Head of caudate nucleus (tissue), 42 donors: ENCODE measurements at regions not wholly inside any gene's neighbourhood (a gene's known extent, or its start where the extent isn't known, plus 50 kb on each side); places are given as distances from the start of the nearest gene placed in this dataset.

Source experiments
- DNase-seq, 42 donors: peaks; one replicate each; pipeline versions ENCODE4 v3.0.0 to v3.0.0-alpha.2; 2020 to 2021; ENCODE audit warnings: mixed read lengths in 7 of 42
- intact Hi-C: fragments of 100-400 bp; cut with DNase I; formaldehyde crosslinking; loops from one replicate; pipeline ENCODE4 v1.15.0; 2022

- DNase-seq: no peak
- intact Hi-C loops: no loop called here
These were observed 153.6 kb upstream of the DSEL start for GRCh38 chr18:67670024-67670543.

- DNase-seq: no peak
- intact Hi-C loops: no loop called here
These were observed 148.7 kb upstream of the DSEL start for GRCh38 chr18:67665266-67665665.

GRCh38 chr18:67662996-67663395 lies 146.5 kb upstream of the DSEL start:
- DNase-seq: no peak
- intact Hi-C loops: no loop called here

GRCh38 chr18:67661555-67661954 lies 145.0 kb upstream of the DSEL start:
- no peak for DNase-seq
- intact Hi-C loops: no loop called here

- no peak for DNase-seq
- intact Hi-C loops: no loop called here
These were observed 137.6 kb upstream of the DSEL start for GRCh38 chr18:67654101-67654500.

GRCh38 chr18:67652288-67652687 lies 135.8 kb upstream of the DSEL start:
- intact Hi-C loops: no loop called here
- DNase-seq: peak in 1 of 42 donors; percentile 6

GRCh38 chr18:67651438-67651837 lies 134.9 kb upstream of the DSEL start:
- intact Hi-C loops: no loop called here
- DNase-seq: no peak

- intact Hi-C loops: no loop called here
- no peak for DNase-seq
These were observed 134.3 kb upstream of the DSEL start for GRCh38 chr18:67650686-67651385.

GRCh38 chr18:67646890-67647289 lies 130.4 kb upstream of the DSEL start:
- intact Hi-C loops: no loop called here
- DNase-seq: no peak

- intact Hi-C loops: no loop called here
- no peak for DNase-seq
These were observed 127.7 kb upstream of the DSEL start for GRCh38 chr18:67644226-67644625.

- intact Hi-C loops: no loop called here
These were observed 123.4 kb upstream of the DSEL start for GRCh38 chr18:67639872-67640271.

GRCh38 chr18:67636597-67637385 lies 120.3 kb upstream of the DSEL start:
- DNase-seq: no peak
- intact Hi-C loops: no loop called here

More at GRCh38 chr18:67639872-67640271, 123.4 kb upstream of the DSEL start:
- DNase-seq: no peak

- intact Hi-C loops: no loop called here
- peak in 10 of 42 donors; percentile 3 to 47 (median 18) for DNase-seq
These were observed 118.3 kb upstream of the DSEL start for GRCh38 chr18:67634631-67635338.

- intact Hi-C loops: no loop called here
- no peak for DNase-seq
These were observed 117.4 kb upstream of the DSEL start for GRCh38 chr18:67633939-67634338.

GRCh38 chr18:67621906-67622305 lies 105.4 kb upstream of the DSEL start:
- intact Hi-C loops: no loop called here
- DNase-seq: no peak

GRCh38 chr18:67621049-67621713 lies 104.7 kb upstream of the DSEL start:
- no peak for DNase-seq
- intact Hi-C loops: no loop called here

GRCh38 chr18:67618061-67618460 lies 101.5 kb upstream of the DSEL start:
- no peak for DNase-seq
- intact Hi-C loops: no loop called here

- intact Hi-C loops: no loop called here
- no peak for DNase-seq
These were observed 99.4 kb upstream of the DSEL start for GRCh38 chr18:67615876-67616275.

- no peak for DNase-seq
- intact Hi-C loops: no loop called here
These were observed 97.2 kb upstream of the DSEL start for GRCh38 chr18:67613731-67614130.
